Right atrium auricular region (tissue), 2 donors: ENCODE measurements at regions not wholly inside any gene's neighbourhood (a gene's known extent, or its start where the extent isn't known, plus 50 kb on each side); places are given as distances from the start of the nearest gene placed in this dataset.
"Not testable (repeated sequence)": the region's sequence is repeated elsewhere in the genome, so short reads cannot be mapped to it uniquely, and the experiment has no call there.

Experiments used
- DNase-seq: peaks from one replicate; pipeline ENCODE4 v3.0.0-alpha.2; 2019; ENCODE audit warnings: low spot score
- H3K27ac ChIP-seq, 2 donors: fragments of 200-600 bp; sonication (generic); 1 replicate in 1 of 2; 2 replicates in 1 of 2; pipeline ENCODE4 v1.5.1; 2016 to 2019
- H3K27me3 ChIP-seq, 2 donors: fragments of 200-600 bp; sonication (generic); one replicate each; pipeline versions ENCODE4 v1.5.1 to v1.6.0; 2017 to 2019
- H3K36me3 ChIP-seq: fragments of 200-600 bp; sonication (generic); one replicate; pipeline ENCODE4 v1.5.1; 2016
- H3K4me1 ChIP-seq, 2 donors: fragments of 200-600 bp; sonication (generic); one replicate each; pipeline versions ENCODE4 v1.5.1 to v1.6.0; 2017 to 2019
- H3K4me3 ChIP-seq, 2 donors: fragments of 200-600 bp; sonication (generic); 1 replicate in 1 of 2; 2 replicates in 1 of 2; pipeline ENCODE4 v1.5.1; 2017 to 2019; ENCODE audit warnings: mild to moderate bottlenecking in 1 of 2, moderate library complexity in 1 of 2
- H3K9me3 ChIP-seq, 2 donors: fragments of 200-600 bp; sonication (generic); one replicate each; pipeline ENCODE4 v1.5.1; 2019
- CTCF ChIP-seq, 2 donors: fragments of 200-600 bp; sonication (generic); IDR thresholded peaks; one replicate each; pipeline ENCODE4 v1.5.1; 2019; ENCODE audit warnings: antibody characterized with exemption in 2 of 2

GRCh38 chr20:54744097-54744496 lies 268.7 kb downstream of the DOK5 start:
- no peak overlapping the region for H3K27ac ChIP-seq
- H3K9me3 ChIP-seq, result no peaks in the 10 kb centered on the region
- no peaks in the 10 kb centered on the region for H3K36me3 ChIP-seq
- no peak for DNase-seq
- no peak overlapping the region for H3K4me3 ChIP-seq
- no peaks in the 10 kb centered on the region for H3K4me1 ChIP-seq
- H3K27me3 ChIP-seq, result no peaks in the 10 kb centered on the region
- no peak for TF ChIP-seq CTCF (IDR thresholded peaks at IDR 0.05)

- Histone ChIP-seq H3K36me3 (no peaks in the 10 kb centered on the region), H3K27ac (no peak overlapping the region), H3K27me3 (no peaks in the 10 kb centered on the region), H3K4me1 (no peaks in the 10 kb centered on the region), H3K4me3 (no peak overlapping the region), H3K9me3 (no peaks in the 10 kb centered on the region)
- DNase-seq, result no peak
- no peak for TF ChIP-seq CTCF (IDR thresholded peaks at IDR 0.05)
Observed at GRCh38 chr20:54742193-54742592, 266.8 kb downstream of the DOK5 start.

- DNase-seq, result no peak
- Histone ChIP-seq H3K4me1 (no peaks in the 10 kb centered on the region), H3K27me3 (no peaks in the 10 kb centered on the region), H3K27ac (no peak overlapping the region), H3K9me3 (no peaks in the 10 kb centered on the region), H3K36me3 (no peaks in the 10 kb centered on the region), H3K4me3 (no peak overlapping the region)
- no peak for TF ChIP-seq CTCF (IDR thresholded peaks at IDR 0.05)
Observed at GRCh38 chr20:54736421-54736820, 261.0 kb downstream of the DOK5 start.

- Histone ChIP-seq H3K4me1 (no peaks in the 10 kb centered on the region), H3K27me3 (no peaks in the 10 kb centered on the region), H3K4me3 (no peak overlapping the region), H3K36me3 (no peaks in the 10 kb centered on the region), H3K27ac (no peak overlapping the region), H3K9me3 (no peaks in the 10 kb centered on the region)
- no peak for DNase-seq
- TF ChIP-seq CTCF (IDR thresholded peaks at IDR 0.05), result no peak
Observed at GRCh38 chr20:54733687-54734086, 258.3 kb downstream of the DOK5 start.

GRCh38 chr20:54727490-54727889 lies 252.1 kb downstream of the DOK5 start:
- Histone ChIP-seq H3K4me1 (no peaks in the 10 kb centered on the region), H3K27me3 (no peaks in the 10 kb centered on the region), H3K27ac (no peak overlapping the region), H3K4me3 (no peak overlapping the region), H3K9me3 (no peaks in the 10 kb centered on the region), H3K36me3 (no peaks in the 10 kb centered on the region)
- no peak for DNase-seq
- no peak for TF ChIP-seq CTCF (IDR thresholded peaks at IDR 0.05)

GRCh38 chr20:54726687-54727300 lies 251.4 kb downstream of the DOK5 start:
- no peak overlapping the region for H3K27ac ChIP-seq
- no peaks in the 10 kb centered on the region for H3K4me1 ChIP-seq
- DNase-seq, result no peak
- no peak for TF ChIP-seq CTCF (IDR thresholded peaks at IDR 0.05)
- no peak overlapping the region for H3K4me3 ChIP-seq
- H3K36me3 ChIP-seq, result no peaks in the 10 kb centered on the region
- no peaks in the 10 kb centered on the region for H3K9me3 ChIP-seq
- H3K27me3 ChIP-seq, result no peaks in the 10 kb centered on the region

- not testable (repeated sequence) for H3K27me3 ChIP-seq
Observed at GRCh38 chr20:54725266-54725665, 249.9 kb downstream of the DOK5 start.

More at GRCh38 chr20:54725266-54725665, 249.9 kb downstream of the DOK5 start:
- not testable (repeated sequence) for H3K27ac ChIP-seq, H3K9me3 ChIP-seq, H3K36me3 ChIP-seq, H3K4me3 ChIP-seq, H3K4me1 ChIP-seq, DNase-seq
